EL (cell line): ENCODE measurements at regions not wholly inside any gene's neighbourhood (a gene's known extent, or its start where the extent isn't known, plus 50 kb on each side); places are given as distances from the start of the nearest gene placed in this dataset.
"Not testable (repeated sequence)": the region's sequence is repeated elsewhere in the genome, so short reads cannot be mapped to it uniquely, and the experiment has no call there.

Experiments
- DNase-seq: peaks from one replicate; pipeline ENCODE4 v3.0.0-alpha.2; 2016

DNA sequence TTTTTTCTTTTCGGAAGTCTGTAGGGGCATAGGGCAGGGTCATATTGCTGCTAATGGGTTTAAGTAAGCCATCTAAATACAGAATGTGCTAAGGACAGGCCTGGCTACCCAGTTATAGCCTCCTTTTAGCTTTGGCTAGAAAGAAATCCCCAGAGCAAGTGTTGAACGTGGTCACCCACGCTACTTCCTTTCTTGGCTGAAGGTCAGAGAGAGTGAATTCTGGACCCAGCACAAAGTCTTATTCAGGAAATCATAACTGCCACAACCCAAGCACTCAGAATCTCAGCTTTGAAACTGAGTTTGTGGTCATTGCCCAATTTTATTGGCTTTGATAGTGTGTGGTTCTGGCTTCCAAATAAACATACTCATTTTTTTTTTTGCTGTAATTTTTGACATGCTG lies 542.1 kb upstream of the ATP2B1 start:
- DNase-seq: no peak

DNA sequence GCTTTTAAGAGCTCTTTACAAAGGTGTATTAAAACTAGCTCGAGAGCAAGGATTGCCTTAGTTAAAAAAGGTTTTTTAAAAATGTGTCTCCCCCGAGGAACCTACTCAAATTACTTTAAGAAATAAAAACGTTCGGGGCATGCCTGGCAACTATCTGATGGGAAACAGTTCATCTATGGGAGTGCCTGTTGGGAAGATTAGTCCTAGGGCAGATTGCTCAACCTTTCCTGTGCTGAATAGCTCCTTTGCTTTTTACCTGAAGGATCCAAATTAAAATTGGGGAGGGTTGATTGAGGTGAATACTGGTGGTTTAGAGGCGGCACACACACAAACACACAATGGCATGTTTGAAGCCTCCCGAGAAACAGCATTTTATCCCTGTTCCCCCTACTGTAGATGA lies 541.4 kb upstream of the ATP2B1 start:
- no peak for DNase-seq

DNA sequence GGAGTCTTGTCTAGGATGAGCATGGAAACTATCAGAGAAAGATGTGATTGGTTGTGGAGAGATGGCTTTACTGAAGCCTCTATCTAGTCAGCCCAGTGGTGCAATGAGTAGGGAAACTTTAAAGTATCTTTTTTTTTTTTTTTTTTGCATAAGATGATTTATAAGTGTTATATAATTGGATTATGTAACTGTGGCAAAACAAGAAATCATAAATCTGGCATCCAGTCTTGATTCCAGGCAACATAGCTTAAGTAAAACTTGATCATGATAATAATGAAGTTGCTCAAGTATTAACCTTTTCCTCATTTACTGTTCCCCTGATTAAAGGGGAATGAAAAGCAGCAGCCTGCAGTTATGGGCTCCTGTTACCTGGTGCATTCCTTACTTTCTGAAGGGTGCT lies 538.0 kb upstream of the ATP2B1 start:
- no peak for DNase-seq

GRCh38 chr12:90245391-90245790 lies 536.8 kb upstream of the ATP2B1 start:
- no peak for DNase-seq

GRCh38 chr12:90244232-90244631 lies 535.6 kb upstream of the ATP2B1 start:
- DNase-seq: no peak

- no peak for DNase-seq
Measured at GRCh38 chr12:90243211-90243610, 534.6 kb upstream of the ATP2B1 start.

DNA sequence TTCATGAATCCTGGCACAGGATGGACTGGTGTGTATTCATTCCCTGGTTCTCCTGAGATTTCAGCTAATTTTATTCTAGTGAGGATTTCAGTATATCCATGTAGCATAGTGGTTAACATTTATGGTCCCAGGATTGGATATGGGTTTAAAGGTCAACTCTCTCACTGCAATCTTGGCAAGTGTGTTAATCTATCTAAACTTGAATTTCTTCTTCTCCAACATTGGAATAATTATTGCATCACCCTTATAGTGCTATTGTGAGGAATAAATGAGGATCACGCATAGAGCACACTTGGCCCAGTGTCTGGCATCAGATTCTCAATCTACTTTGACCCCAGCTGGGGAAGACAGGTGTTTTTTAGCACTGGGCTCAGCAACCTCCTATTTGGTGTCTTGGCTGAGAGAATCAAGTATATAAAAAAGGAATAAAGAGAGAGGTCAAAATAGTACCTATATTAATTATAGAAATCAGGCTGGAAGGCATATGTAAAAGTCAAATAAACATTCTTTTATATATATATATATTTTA lies 531.2 kb upstream of the ATP2B1 start:
- DNase-seq: no peak

GRCh38 chr12:90238663-90239271 lies 530.1 kb upstream of the ATP2B1 start:
- no peak for DNase-seq

DNA sequence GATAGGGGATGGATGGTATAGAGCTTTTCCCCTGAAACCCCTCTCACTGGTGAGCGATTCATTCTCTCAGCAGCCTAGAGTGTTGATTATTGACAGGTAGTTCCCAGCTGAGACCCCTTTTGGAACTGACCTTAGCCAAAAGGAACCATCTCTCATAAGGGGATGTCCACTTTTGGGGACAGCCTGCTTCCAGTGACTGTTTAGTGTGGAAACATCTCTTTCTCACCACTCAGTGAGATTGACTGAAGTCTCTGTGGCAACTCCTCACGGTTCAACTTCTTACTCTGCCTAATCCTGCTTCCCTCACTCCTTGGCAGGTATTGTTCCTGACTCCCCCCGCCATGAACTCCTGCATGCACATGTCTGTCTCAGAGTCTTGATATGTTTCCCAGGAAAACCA lies 529.2 kb upstream of the ATP2B1 start:
- no peak for DNase-seq

DNA sequence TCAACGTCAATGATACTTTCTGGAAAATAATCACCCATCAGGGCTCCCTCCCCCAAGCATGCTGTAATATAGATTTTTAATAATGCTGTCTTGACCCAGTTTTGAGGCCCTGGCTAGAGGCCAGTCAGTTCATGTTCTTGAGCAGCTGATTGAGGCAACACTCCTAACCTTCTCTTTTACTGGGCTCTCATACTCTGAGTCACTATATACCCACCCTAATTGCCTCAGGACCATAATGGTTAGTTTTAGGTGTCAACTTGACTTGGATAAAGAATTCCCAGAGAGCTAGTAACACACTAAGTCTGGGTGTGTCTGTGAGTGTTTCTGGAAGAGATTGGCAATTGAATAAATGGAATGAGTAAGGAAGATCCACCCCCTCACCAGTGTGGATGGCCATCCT lies 527.0 kb upstream of the ATP2B1 start:
- peak; percentile 27 for DNase-seq

DNA sequence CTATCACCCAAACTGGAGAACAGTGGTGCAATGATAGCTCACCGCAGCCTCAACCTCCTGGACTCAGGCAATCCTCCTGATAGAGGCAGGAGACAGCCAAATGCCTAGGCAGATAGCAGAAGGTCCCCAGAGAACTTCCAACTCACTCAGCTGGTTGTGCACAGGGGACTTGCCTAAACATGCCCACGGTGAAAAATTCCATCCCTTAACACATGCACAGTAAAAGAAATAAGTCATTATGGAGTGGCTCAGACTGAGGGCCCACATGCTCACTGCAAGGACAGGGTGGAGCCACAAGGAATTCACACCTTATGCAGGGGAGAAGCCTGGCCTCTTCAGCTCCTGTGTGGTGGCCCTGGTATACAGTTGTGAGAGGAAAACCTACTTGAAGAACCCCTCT lies 525.8 kb upstream of the ATP2B1 start:
- DNase-seq: peak; percentile 16

DNA sequence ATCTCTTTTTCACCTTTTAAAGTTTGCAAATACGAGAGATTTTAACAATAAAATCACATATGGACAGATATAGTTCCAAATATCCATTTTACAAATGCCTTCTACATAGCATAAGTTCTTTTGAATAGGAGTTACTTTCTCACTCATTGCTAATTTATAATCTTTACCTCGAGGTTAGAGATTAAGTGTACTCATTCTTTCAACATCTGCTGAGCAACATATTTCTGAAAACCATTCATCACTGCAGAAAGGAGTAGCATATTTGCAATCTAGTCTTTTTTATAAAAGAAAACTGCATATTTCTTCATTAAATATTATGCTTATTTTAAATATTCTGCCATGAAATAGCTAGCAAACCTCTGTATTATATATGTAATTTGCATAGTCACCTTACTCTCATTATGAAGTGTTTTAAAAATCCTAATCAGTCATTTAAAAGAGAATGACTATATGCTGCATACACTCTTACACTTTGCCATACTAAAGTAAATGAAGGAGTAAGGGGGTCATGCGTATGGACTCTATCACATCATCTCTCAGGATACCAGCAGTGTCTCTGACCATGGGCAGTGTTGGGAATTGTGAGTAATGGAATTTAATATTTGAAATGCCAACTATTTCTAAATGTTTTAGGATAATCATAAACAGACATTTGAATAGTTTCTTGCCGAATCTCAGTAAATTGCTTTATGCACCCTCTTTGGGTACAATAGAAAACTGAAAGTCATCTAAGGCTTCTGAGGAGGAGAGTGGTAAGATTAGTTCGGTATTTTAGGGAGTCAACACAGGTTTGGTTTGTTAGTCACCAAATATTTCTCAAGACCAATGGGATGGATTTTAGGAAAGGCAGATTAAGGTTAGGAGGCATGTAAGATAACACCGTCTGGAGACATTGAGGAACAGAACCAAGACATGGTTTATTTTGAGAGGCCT lies 524.8 kb upstream of the ATP2B1 start:
- DNase-seq: no peak

- DNase-seq: peak; percentile 14
Measured at GRCh38 chr12:90229407-90230170, 521.0 kb upstream of the ATP2B1 start.

GRCh38 chr12:90226211-90226610 lies 517.6 kb upstream of the ATP2B1 start:
- no peak for DNase-seq

- DNase-seq: peak; percentile 49
Measured at GRCh38 chr12:90216815-90217214, 508.2 kb upstream of the ATP2B1 start.

DNA sequence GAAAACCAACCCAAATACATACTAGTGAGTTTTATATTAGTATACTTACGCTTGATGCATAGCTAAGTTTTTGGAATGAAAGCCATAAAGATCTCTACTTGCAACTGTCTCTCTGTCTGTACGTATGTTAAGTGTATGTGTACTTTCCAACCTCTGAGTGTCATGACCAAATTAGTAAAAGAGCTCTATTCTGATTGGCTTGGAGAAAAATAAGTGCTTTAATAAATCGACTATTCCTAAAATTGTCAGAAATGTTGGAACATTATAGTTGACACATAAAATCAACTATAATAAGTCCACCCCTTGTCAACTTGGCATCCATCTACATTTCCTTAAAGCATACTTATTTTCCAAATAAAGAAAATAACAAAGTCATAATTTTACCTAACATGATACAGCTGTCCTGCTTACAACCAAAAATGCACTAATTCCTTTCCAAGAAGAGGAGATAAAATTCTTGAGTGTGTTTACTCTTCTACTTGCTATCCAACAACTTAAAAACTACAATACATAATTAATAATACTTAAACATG lies 507.4 kb upstream of the ATP2B1 start:
- no peak for DNase-seq

DNA sequence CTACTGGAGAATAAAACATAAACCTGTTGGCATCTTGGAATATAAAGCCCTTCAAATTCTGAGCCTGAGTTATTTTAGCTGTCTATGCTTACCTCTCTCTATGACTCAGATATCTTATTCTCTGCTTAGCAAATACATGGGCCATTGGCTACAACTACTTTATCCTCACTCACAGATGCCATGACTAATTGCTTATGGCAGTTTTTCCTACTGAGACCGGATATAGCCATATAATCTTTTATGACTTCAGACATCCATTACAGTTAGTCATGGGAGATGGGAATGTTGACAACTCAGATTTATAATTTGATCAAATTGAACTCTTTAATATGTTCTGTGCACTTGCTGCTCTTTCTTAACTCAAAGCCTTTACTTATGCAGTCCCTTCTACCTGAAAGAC lies 502.4 kb upstream of the ATP2B1 start:
- DNase-seq: peak; percentile 85

DNA sequence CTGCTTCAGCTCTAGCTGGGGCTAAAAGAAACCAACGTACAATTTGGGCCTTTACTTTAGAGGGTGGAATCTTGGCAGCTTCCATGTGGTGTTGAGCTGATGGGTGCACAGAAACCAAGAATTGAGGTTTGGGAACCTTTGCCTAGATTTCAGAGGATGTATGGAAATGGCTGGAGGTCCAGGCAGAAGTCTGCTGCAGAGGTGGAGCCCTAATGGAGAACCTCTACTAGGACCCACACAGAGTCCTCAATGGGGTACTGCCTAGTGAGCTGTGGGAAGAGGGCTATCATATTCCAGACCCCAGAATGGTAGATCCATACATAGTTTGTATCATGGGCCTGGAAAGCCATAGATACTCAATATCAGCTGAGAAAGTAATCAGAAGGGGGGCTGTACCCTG lies 500.4 kb upstream of the ATP2B1 start:
- no peak for DNase-seq

DNA sequence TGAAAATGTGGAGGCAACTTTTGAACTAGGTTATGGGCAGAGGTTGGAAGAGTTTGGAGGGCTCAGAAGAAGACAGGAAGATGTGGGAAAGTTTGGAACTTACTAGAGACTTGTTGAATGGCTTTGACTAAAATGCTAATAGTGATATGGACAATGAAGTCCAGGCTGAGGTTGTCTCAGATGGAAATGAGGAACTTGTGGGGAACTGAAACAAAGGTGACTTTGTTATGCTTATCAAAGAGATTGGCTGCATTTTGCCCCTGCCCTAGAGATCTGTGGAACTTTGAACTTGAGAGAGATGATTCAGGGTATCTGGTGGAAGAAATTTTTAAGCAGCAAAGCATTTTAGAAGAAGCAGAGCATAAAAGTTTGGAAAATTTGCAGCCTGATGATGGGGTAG lies 499.7 kb upstream of the ATP2B1 start:
- not testable (repeated sequence) for DNase-seq

DNA sequence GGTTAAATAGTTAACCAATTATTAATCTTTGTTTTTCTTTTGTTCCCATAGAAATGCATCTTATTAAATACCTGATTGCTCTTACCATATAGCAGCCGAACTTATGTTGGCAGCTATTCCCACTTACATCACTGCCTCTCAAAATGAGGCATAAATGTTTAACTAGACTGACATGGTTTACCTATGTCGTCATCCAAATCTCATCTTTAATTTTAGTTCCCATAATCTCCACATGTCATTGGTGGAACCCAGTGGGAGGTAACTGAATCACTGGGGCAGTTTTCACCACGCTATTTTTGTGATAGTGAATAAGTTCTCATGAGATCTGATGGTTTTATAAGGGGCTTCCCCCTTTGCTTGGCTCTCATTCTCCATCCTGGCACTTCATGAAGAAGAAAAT lies 499.2 kb upstream of the ATP2B1 start:
- no peak for DNase-seq

DNA sequence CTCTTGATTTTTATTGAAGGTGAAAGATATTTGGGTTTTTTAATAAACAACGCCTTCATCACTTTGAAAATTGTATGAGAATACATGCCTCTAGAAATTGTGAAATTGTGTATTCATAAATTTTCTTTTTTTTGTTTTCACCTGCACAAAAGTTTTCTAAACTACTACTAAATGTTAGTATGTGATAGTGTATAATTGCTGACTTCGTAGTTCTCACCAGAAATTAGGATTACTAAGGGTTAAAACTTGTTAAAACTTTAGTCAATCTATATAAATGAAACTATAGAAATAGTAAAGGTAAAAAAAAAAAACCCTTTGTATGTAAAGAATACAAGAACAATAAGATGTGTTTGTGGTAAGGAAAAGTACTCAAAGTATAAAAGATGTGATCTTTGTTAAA lies 496.5 kb upstream of the ATP2B1 start:
- no peak for DNase-seq

GRCh38 chr12:90203556-90203955 lies 494.9 kb upstream of the ATP2B1 start:
- no peak for DNase-seq

- no peak for DNase-seq
Measured at GRCh38 chr12:90199006-90199405, 490.4 kb upstream of the ATP2B1 start.
